B cell (primary cell): ENCODE measurements at regions not wholly inside any gene's neighbourhood (a gene's known extent, or its start where the extent isn't known, plus 50 kb on each side); places are given as distances from the start of the nearest gene placed in this dataset.

ENCODE experiments used
- ATAC-seq: fragments of 200-7000 bp; cut with Tn5 transposase; one replicate; pipeline ENCODE4 v1.10.0; 2021; ENCODE audit warnings: low read depth, mild to moderate bottlenecking, moderate number of reproducible peaks, moderate library complexity
- CTCF ChIA-PET: fragments of 350-600 bp; sonication (Branson Sonifier 250); formaldehyde crosslinking; loops from one replicate; lab custom pipeline; 2021; ENCODE audit warnings: antibody characterized with exemption, inconsistent platforms; lab: Charles Lee
- POLR2A ChIA-PET: fragments of 350-600 bp; sonication (Branson Sonifier 250); formaldehyde crosslinking; loops from one replicate; lab custom pipeline; 2021; ENCODE audit warnings: antibody characterized with exemption; lab: Charles Lee
- DNase-seq: peaks from one replicate; pipeline ENCODE4 v3.0.0; 2013
- H2AFZ ChIP-seq: 2 replicates; pipeline ENCODE4 v1.6.1; 2012; ENCODE audit warnings: mild to moderate bottlenecking, low read depth, low read length; ENCODE audit not compliant: insufficient read depth, poor library complexity, severe bottlenecking
- H3K27ac ChIP-seq, 2 donors: 1 replicate in 1 of 2; 2 replicates in 1 of 2; pipeline ENCODE4 v1.5.1; 2012 to 2013; ENCODE audit warnings: low read length in 2 of 2, mild to moderate bottlenecking in 2 of 2, moderate library complexity in 1 of 2
- H3K27me3 ChIP-seq, 4 experiments: fragments of 200-600 bp in 1 of 4; sonication (generic) in 1 of 4; replicated peaks in 1 of 4; 1 replicate in 2 of 4; 2 replicates in 2 of 4; pipeline versions ENCODE4 v1.6.1 to v1.7.0; 2013 to 2016; ENCODE audit warnings: low read length in 3 of 4, mild to moderate bottlenecking in 2 of 4, mixed read lengths in 1 of 4, moderate library complexity in 1 of 4; ENCODE audit not compliant: insufficient read depth in 4 of 4, control insufficient read depth in 3 of 4; ENCODE audit errors: control extremely low read depth in 1 of 4
- H3K36me3 ChIP-seq, 2 experiments: replicated peaks in 1 of 2; 1 replicate in 1 of 2; 2 replicates in 1 of 2; pipeline versions ENCODE4 v1.6.1 to v1.7.1; 2013; ENCODE audit warnings: low read length in 1 of 2; ENCODE audit not compliant: insufficient read depth in 2 of 2, control insufficient read depth in 1 of 2; ENCODE audit errors: control extremely low read depth in 1 of 2, extremely low read depth in 1 of 2
- H3K4me1 ChIP-seq, 2 donors: fragments of 200-600 bp in 1 of 2; sonication (generic) in 1 of 2; 1 replicate in 1 of 2; 2 replicates in 1 of 2; pipeline versions ENCODE4 v1.5.1 to v1.6.1; 2013 to 2017; ENCODE audit warnings: low read length in 2 of 2; ENCODE audit not compliant: control insufficient read depth in 2 of 2, insufficient read depth in 2 of 2
- H3K4me2 ChIP-seq: replicated peaks from 2 replicates; pipeline ENCODE3; 2012; ENCODE audit warnings: mild to moderate bottlenecking, low read depth, low read length; ENCODE audit not compliant: poor library complexity, severe bottlenecking
- H3K4me3 ChIP-seq, 5 experiments: fragments of 200-600 bp in 1 of 5; sonication (generic) in 1 of 5; 1 replicate in 3 of 5; 2 replicates in 2 of 5; pipeline versions ENCODE4 v1.5.1 to v1.7.0; 2011 to 2016; ENCODE audit warnings: low read length in 4 of 5, mild to moderate bottlenecking in 4 of 5, low read depth in 2 of 5, control low read depth in 1 of 5, moderate library complexity in 1 of 5; ENCODE audit not compliant: insufficient read depth in 1 of 5; ENCODE audit errors: control extremely low read depth in 1 of 5, extremely low read depth in 1 of 5
- H3K79me2 ChIP-seq: fragments of 200-600 bp; sonication (generic); one replicate; pipeline ENCODE4 v1.6.0; 2016; ENCODE audit warnings: low read length; ENCODE audit not compliant: control insufficient read depth, insufficient read depth
- H3K9ac ChIP-seq: fragments of 200-600 bp; sonication (generic); 2 replicates; pipeline ENCODE4 v1.6.1; 2017; ENCODE audit warnings: mild to moderate bottlenecking, low read length, moderate library complexity
- H3K9me3 ChIP-seq, 3 donors: one replicate each; pipeline versions ENCODE4 v1.6.1 to v1.7.1; 2013; ENCODE audit warnings: low read length in 2 of 3; ENCODE audit not compliant: control insufficient read depth in 2 of 3, insufficient read depth in 1 of 3; ENCODE audit errors: control extremely low read depth in 1 of 3
- H4K20me1 ChIP-seq: 2 replicates; pipeline ENCODE4 v1.6.0; 2012; ENCODE audit warnings: mild to moderate bottlenecking, low read length; ENCODE audit not compliant: insufficient read depth, control insufficient read depth, poor library complexity, severe bottlenecking
- H3K27ac Mint-ChIP-seq: one replicate; pipeline ENCODE4 v1.8.0; 2021; ENCODE audit warnings: mixed read lengths
- H3K27me3 Mint-ChIP-seq: one replicate; pipeline ENCODE4 v1.8.0; 2021; ENCODE audit warnings: mixed read lengths
- H3K4me1 Mint-ChIP-seq: one replicate; pipeline ENCODE4 v1.8.0; 2021; ENCODE audit warnings: mixed read lengths
- H3K4me3 Mint-ChIP-seq: one replicate; pipeline ENCODE4 v1.8.0; 2021; ENCODE audit warnings: mixed read lengths
- H3K9me3 Mint-ChIP-seq: one replicate; pipeline ENCODE4 v1.8.0; 2022; ENCODE audit warnings: mixed read lengths; ENCODE audit not compliant: insufficient read depth
- EZH2 ChIP-seq: IDR thresholded peaks from 2 replicates; pipeline ENCODE4 v1.6.1; 2012; ENCODE audit warnings: borderline replicate concordance, low read depth, mild to moderate bottlenecking, moderate library complexity, low read length; ENCODE audit not compliant: insufficient read depth, poor library complexity, severe bottlenecking
- WGBS: methylation state at CpG from one replicate; pipeline ENCODE4 v1.1.5; 2013; ENCODE audit warnings: missing lambda C conversion rate; ENCODE audit not compliant: insufficient coverage; 5-methylcytosine and 5-hydroxymethylcytosine counted together
- intact Hi-C: fragments of 100-400 bp; cut with micrococcal nuclease; formaldehyde crosslinking; loops from one replicate; pipeline ENCODE4 v1.10.0; 2022
- TF ChIP-seq, protein P1 (sequence below): fragments of 200-600 bp; IDR thresholded peaks from one replicate; pipeline ENCODE4 v1.8.0; 2022; ENCODE audit warnings: antibody characterized with exemption, mild to moderate bottlenecking

DNA sequence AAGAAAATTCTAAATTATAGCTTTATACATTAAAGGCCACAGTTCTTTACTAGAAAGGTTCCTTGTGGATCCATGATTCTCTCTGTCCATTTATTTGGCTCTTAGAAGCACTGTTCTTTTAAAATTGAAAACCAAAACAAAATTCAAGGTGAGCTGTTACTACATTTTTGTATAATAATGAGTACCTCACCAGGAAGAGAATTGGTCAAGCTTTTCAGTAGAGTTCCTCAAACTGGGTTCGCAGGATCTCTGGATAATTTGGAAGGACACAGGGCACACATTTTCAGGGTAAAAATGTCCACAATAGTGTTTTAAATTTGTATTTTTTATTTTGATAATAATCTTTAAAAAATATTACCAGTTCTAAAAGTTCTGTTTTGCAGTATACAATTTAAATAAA, 93.0 kb downstream of the PPP1R3A start:
- ATAC-seq: no peak
- Histone ChIP-seq H3K4me3 (no peak overlapping the region), H3K4me2 (no peak overlapping the region), H3K79me2 (no peaks in the 10 kb centered on the region), H3K4me1 (no peaks in the 10 kb centered on the region), H3K27me3 (no peaks in the 10 kb centered on the region), H3K36me3 (no peaks in the 10 kb centered on the region), H3K9me3 (no peaks in the 10 kb centered on the region), H3K9ac (no peak overlapping the region), H3K27ac (no peak overlapping the region), H4K20me1 (no peaks in the 10 kb centered on the region), H2AFZ (no peak overlapping the region)
- intact Hi-C loops: no loop called here
- no peaks in the 10 kb centered on the region for H3K4me1 Mint-ChIP-seq
- POLR2A ChIA-PET: no interaction called here
- H3K27ac Mint-ChIP-seq: no peak overlapping the region
- no peaks in the 10 kb centered on the region for H3K9me3 Mint-ChIP-seq
- TF ChIP-seq, protein P1, sequence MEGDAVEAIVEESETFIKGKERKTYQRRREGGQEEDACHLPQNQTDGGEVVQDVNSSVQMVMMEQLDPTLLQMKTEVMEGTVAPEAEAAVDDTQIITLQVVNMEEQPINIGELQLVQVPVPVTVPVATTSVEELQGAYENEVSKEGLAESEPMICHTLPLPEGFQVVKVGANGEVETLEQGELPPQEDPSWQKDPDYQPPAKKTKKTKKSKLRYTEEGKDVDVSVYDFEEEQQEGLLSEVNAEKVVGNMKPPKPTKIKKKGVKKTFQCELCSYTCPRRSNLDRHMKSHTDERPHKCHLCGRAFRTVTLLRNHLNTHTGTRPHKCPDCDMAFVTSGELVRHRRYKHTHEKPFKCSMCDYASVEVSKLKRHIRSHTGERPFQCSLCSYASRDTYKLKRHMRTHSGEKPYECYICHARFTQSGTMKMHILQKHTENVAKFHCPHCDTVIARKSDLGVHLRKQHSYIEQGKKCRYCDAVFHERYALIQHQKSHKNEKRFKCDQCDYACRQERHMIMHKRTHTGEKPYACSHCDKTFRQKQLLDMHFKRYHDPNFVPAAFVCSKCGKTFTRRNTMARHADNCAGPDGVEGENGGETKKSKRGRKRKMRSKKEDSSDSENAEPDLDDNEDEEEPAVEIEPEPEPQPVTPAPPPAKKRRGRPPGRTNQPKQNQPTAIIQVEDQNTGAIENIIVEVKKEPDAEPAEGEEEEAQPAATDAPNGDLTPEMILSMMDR: no peak
- no peak for TF ChIP-seq EZH2
- no CpG with 5 or more reads among the region's 1 CpG for WGBS
- CTCF ChIA-PET: no interaction called here
- no peak overlapping the region for H3K4me3 Mint-ChIP-seq
- DNase-seq: no peak
- H3K27me3 Mint-ChIP-seq: no peaks in the 10 kb centered on the region

DNA sequence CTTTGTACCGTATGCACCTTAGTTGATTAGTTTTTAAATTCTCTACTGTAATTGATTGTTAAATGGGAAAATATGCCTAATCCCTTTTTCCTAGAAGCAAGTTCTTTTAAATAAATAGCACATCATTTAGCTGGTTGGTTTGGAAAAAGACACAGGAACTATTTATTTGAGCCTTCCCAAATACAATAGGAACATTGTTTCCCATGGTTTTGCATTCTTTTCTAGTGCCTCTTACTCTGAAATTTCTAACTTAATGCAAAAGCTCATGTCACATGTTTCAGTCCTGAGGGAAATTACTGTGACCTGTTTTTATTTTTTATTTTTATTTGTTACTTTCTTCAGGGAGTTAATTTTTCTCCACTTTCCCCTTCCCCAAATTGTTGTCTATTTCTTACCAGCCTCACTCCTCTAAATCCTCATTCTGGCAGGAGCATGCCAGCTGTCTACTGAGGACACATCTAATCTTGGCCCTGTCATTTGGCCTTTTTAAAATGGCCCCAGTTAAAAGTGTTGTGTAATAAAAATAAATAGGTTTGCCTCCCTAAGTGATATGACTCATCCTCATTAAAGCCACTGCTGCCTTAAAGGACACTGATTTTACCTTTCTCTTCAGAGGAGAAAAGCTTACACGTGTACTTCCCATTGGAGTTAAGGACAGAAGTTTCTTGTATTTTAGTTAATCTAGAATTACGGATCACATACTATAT, 94.5 kb downstream of the PPP1R3A start:
- CTCF ChIA-PET: no interaction called here
- Histone ChIP-seq H3K9me3 (no peaks in the 10 kb centered on the region), H3K4me2 (no peak overlapping the region), H3K9ac (no peak overlapping the region), H2AFZ (no peak overlapping the region), H4K20me1 (no peaks in the 10 kb centered on the region), H3K4me1 (no peaks in the 10 kb centered on the region), H3K79me2 (no peaks in the 10 kb centered on the region), H3K36me3 (no peaks in the 10 kb centered on the region), H3K27ac (no peak overlapping the region), H3K27me3 (no peaks in the 10 kb centered on the region), H3K4me3 (no peak overlapping the region)
- no peaks in the 10 kb centered on the region for H3K4me1 Mint-ChIP-seq
- intact Hi-C loops: no loop called here
- DNase-seq (no peak), ATAC-seq (no peak)
- WGBS: no CpG with 5 or more reads among the region's 3 CpGs
- TF ChIP-seq, protein P1: no peak
- no peak for TF ChIP-seq EZH2
- no peaks in the 10 kb centered on the region for H3K9me3 Mint-ChIP-seq
- H3K27ac Mint-ChIP-seq: no peak overlapping the region
- no peaks in the 10 kb centered on the region for H3K27me3 Mint-ChIP-seq
- POLR2A ChIA-PET: no interaction called here
- H3K4me3 Mint-ChIP-seq: no peak overlapping the region
